ENCODE measurements at regions not wholly inside any gene's neighbourhood (a gene's known extent, or its start where the extent isn't known, plus 50 kb on each side); places are given as distances from the start of the nearest gene placed in this dataset.
"Not testable (repeated sequence)": the region's sequence is repeated elsewhere in the genome, so short reads cannot be mapped to it uniquely, and the experiment has no call there.

- Mint-ChIP-seq H3K9me3 (ENCODE audit: low read depth) (peaks cover 4% of the 10 kb centered on the region), H3K36me3 (no peaks in the 10 kb centered on the region), H3K27me3 (no peaks in the 10 kb centered on the region), H3K4me1 (no peaks in the 10 kb centered on the region), H3K27ac (no peak overlapping the region), H3K4me3 (no peak overlapping the region)
- CTCF ChIA-PET = interaction anchor here (0.6 to 2.9 kb wide), 7 partner anchors 9 to 619 kb away, joined by 3 to 10 read pairs (median 3); no protein-coding TSS in a partner anchor
- peak; percentile 42 for DNase-seq
- no peak for ATAC-seq
These were observed 498.4 kb downstream of the RMST start for GRCh38 chr12:97960741-97961608.

- no peaks in the 10 kb centered on the region for H3K4me1 Mint-ChIP-seq
These were observed 505.2 kb downstream of the RMST start for GRCh38 chr12:97967831-97968230.

DNA sequence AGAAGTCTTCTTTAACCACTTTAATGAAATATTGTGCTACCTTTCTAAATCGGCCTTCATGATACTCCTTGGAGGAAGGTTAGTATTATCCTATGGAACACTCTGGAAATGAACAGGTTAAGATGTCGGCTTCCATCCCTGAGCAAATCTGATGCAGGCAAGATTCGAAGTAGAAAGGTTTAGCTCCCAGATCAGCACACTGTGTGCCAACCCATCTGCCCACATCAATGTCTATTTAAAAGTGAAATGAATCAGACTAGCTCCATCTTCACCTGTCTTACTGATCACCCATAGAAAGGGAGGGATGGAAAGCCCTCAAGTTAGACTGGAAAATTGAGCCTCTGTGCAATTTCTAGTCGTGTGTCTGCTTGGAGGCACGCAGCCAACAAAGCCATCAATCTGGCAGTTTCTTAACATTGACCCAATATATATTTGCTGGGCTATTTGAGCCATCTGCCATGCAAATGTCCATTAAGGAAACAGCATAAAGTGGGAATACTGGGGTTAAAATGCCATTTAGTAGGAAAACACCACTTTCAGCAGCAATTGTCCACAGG lies 506.1 kb downstream of the RMST start:
- no peak for DNase-seq
- Mint-ChIP-seq H3K27me3 (no peaks in the 10 kb centered on the region), H3K4me3 (no peak overlapping the region), H3K9me3 (ENCODE audit: low read depth) (no peaks in the 10 kb centered on the region), H3K27ac (no peak overlapping the region), H3K4me1 (no peaks in the 10 kb centered on the region), H3K36me3 (no peaks in the 10 kb centered on the region)
- ATAC-seq = no peak
- CTCF ChIA-PET = no interaction called here

More at GRCh38 chr12:97967831-97968230, 505.2 kb downstream of the RMST start:
- Mint-ChIP-seq H3K9me3 (ENCODE audit: low read depth) (no peaks in the 10 kb centered on the region), H3K27ac (no peak overlapping the region), H3K27me3 (no peaks in the 10 kb centered on the region), H3K36me3 (no peaks in the 10 kb centered on the region), H3K4me3 (no peak overlapping the region)
- CTCF ChIA-PET = no interaction called here
- ATAC-seq = no peak
- no peak for DNase-seq

- Mint-ChIP-seq H3K4me1 (no peaks in the 10 kb centered on the region), H3K27me3 (no peaks in the 10 kb centered on the region), H3K9me3 (ENCODE audit: low read depth) (no peaks in the 10 kb centered on the region), H3K27ac (no peak overlapping the region), H3K4me3 (no peak overlapping the region), H3K36me3 (no peaks in the 10 kb centered on the region)
- DNase-seq (no peak), ATAC-seq (no peak)
- CTCF ChIA-PET = no interaction called here
These were observed 515.3 kb downstream of the RMST start for GRCh38 chr12:97977870-97978405.

DNA sequence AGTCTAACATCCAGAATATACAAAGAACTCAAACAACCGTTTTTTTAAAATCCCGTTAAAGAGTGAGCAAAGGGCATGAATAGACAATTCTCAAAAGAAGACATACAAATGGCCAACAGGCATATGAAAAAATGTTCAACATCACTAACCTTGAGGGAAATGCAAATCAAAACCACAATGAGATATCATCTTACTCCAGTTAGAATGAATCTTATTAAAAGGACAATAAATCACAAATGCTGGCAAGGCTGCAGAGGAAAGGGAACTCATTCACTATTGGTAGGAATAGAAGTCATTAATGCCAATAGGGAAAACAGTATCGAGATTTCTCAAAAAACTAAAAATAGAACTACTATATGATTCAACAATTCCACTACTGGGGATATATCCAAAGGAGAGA lies 520.1 kb downstream of the RMST start:
- CTCF ChIA-PET = no interaction called here
- H3K4me1 Mint-ChIP-seq = no peaks in the 10 kb centered on the region
- no peaks in the 10 kb centered on the region for H3K27me3 Mint-ChIP-seq
- ATAC-seq (no peak), DNase-seq (no peak)
- H3K36me3 Mint-ChIP-seq = no peaks in the 10 kb centered on the region
- no peak overlapping the region for H3K4me3 Mint-ChIP-seq
- H3K27ac Mint-ChIP-seq = no peak overlapping the region
- peaks cover 2% of the 10 kb centered on the region for H3K9me3 Mint-ChIP-seq (ENCODE audit: low read depth)

GRCh38 chr12:97983796-97984195 lies 521.2 kb downstream of the RMST start:
- CTCF ChIA-PET = no interaction called here
- ATAC-seq (no peak), DNase-seq (no peak)
- Mint-ChIP-seq H3K27ac (no peak overlapping the region), H3K4me1 (no peaks in the 10 kb centered on the region), H3K27me3 (no peaks in the 10 kb centered on the region), H3K9me3 (ENCODE audit: low read depth) (peaks cover 2% of the 10 kb centered on the region), H3K4me3 (no peak overlapping the region), H3K36me3 (no peaks in the 10 kb centered on the region)

DNA sequence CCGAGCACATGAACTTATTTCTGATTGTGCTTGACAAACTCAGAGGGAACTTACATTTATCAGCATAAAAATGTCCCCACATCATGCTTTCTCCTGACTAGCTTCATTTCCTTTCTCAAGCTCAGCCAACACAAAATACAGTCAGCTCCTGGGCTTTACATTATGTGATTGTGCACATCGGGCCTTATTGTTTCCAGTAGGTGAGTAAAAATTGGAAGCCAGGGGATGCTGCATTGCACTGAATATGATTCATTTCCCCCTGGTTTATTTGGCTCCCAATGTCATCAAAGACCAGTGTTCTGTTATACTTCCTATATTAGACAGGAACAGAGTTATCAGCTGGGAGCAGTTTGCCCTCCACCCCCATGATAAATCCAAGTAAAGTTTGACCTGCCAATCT lies 521.8 kb downstream of the RMST start:
- ATAC-seq = no peak
- Mint-ChIP-seq H3K27ac (no peak overlapping the region), H3K4me3 (no peak overlapping the region), H3K27me3 (no peaks in the 10 kb centered on the region), H3K36me3 (no peaks in the 10 kb centered on the region), H3K9me3 (ENCODE audit: low read depth) (peaks cover 2% of the 10 kb centered on the region), H3K4me1 (no peaks in the 10 kb centered on the region)
- CTCF ChIA-PET = no interaction called here
- no peak for DNase-seq

GRCh38 chr12:97984974-97985580 lies 522.5 kb downstream of the RMST start:
- Mint-ChIP-seq H3K36me3 (no peaks in the 10 kb centered on the region), H3K9me3 (ENCODE audit: low read depth) (peaks cover 2% of the 10 kb centered on the region), H3K4me1 (no peaks in the 10 kb centered on the region), H3K4me3 (no peak overlapping the region), H3K27ac (no peak overlapping the region), H3K27me3 (no peaks in the 10 kb centered on the region)
- no peak for ATAC-seq
- CTCF ChIA-PET = no interaction called here
- DNase-seq = no peak

DNA sequence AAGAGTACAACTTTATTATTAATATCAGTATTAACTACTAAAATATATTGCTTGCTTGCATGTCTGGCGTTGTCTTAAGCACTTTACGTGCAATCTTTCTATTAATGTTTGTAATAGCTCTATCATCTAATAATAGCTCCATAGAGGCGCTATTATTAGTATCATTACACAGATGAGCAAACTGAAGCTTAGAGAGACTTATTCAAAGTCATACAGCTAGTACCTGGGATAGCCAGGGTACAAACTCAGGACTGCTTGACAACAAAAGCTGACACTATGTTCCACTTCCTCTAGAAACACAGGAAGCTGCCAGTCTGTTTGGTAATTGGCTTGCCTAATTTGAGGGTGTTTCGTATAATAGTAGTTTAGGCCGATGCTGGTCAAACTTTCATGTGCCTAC lies 523.2 kb downstream of the RMST start:
- no peaks in the 10 kb centered on the region for H3K27me3 Mint-ChIP-seq
- no peak overlapping the region for H3K4me3 Mint-ChIP-seq
- no peak for ATAC-seq
- CTCF ChIA-PET = no interaction called here
- DNase-seq = no peak
- no peaks in the 10 kb centered on the region for H3K36me3 Mint-ChIP-seq
- peaks cover 2% of the 10 kb centered on the region for H3K9me3 Mint-ChIP-seq (ENCODE audit: low read depth)
- H3K4me1 Mint-ChIP-seq = no peaks in the 10 kb centered on the region
- no peak overlapping the region for H3K27ac Mint-ChIP-seq

GRCh38 chr12:97988588-97988987 lies 526.0 kb downstream of the RMST start:
- ATAC-seq; H3K36me3 Mint-ChIP-seq; H3K27ac Mint-ChIP-seq; H3K27me3 Mint-ChIP-seq; DNase-seq; H3K9me3 Mint-ChIP-seq (ENCODE audit: low read depth); H3K4me1 Mint-ChIP-seq; CTCF ChIA-PET; H3K4me3 Mint-ChIP-seq: not testable (repeated sequence)

GRCh38 chr12:97989366-97989940 lies 525.9 kb upstream of the TMPO start:
- no peak for ATAC-seq
- Mint-ChIP-seq H3K4me1 (no peaks in the 10 kb centered on the region), H3K4me3 (no peak overlapping the region), H3K9me3 (ENCODE audit: low read depth) (peaks cover 2% of the 10 kb centered on the region), H3K36me3 (no peaks in the 10 kb centered on the region), H3K27ac (no peak overlapping the region), H3K27me3 (no peaks in the 10 kb centered on the region)
- no peak for DNase-seq
- CTCF ChIA-PET = no interaction called here

DNA sequence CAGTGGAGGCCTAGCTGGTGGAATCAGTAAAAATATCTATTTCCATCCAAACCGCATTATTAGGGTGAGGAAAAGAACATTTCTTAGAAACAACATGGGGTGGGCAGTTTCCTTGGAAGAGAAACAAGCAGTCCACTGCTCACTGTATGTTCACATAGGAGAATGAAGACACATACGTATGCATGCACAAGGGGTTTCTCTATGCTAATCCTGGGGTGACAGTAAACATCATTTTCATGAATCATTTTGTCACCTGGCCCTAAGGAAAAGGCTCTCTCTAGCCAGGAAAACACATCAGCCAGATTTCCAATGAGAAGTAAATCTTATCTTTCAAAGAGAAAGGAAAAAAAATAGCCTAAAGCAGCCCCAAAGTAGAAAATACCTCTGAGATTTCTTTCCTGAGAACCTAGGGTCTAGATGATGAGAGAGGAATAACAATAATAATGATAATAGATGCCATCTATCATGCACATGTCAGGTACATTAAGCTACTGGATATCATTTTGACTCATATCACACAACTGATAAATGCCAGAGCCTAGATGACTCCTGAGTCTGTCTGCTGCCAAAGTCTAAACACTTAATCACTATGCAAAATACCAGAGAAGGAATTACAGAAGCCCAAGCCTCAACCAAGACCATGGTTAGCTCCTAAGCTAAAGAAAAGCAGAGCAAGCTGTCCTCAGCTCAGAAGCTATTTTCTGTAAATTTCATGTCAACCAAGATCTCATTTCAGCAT lies 520.5 kb upstream of the TMPO start:
- Mint-ChIP-seq H3K27me3 (no peaks in the 10 kb centered on the region), H3K9me3 (ENCODE audit: low read depth) (no peaks in the 10 kb centered on the region), H3K27ac (no peak overlapping the region), H3K4me3 (no peak overlapping the region), H3K4me1 (no peaks in the 10 kb centered on the region), H3K36me3 (no peaks in the 10 kb centered on the region)
- ATAC-seq = no peak
- DNase-seq = no peak
- CTCF ChIA-PET = no interaction called here

DNA sequence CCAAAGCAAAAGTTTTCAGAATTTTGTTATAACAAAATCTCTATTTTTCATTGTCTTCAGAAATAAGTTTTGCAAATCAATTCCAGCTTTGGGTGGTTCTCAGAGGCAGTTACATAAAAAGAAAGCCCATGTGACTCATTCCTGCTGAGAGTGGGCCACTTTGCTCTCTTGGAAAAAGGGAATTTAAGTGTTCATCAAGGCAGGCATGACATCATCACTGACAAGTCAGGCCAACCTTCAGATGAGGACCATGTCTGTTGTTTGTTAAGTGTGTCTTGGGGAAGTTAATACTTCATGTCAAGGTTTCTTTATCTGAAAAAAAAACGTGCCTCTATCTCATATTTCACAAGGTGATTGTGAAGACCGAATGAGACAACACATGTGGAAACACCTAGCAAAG lies 519.8 kb upstream of the TMPO start:
- H3K9me3 Mint-ChIP-seq (ENCODE audit: low read depth) = no peaks in the 10 kb centered on the region

More for the DNA sequence above, 519.8 kb upstream of the TMPO start:
- Mint-ChIP-seq H3K4me1 (no peaks in the 10 kb centered on the region), H3K27ac (no peak overlapping the region), H3K36me3 (no peaks in the 10 kb centered on the region), H3K27me3 (no peaks in the 10 kb centered on the region), H3K4me3 (no peak overlapping the region)
- ATAC-seq (no peak), DNase-seq (no peak)
- CTCF ChIA-PET = no interaction called here
